ENCODE measurements at regions not wholly inside any gene's neighbourhood (a gene's known extent, or its start where the extent isn't known, plus 50 kb on each side); places are given as distances from the start of the nearest gene placed in this dataset.
"Not testable (repeated sequence)": the region's sequence is repeated elsewhere in the genome, so short reads cannot be mapped to it uniquely, and the experiment has no call there.

GRCh38 chr1:211890091-211890995 is 59.8 kb upstream of the LPGAT1 start:
- H3K27ac Mint-ChIP-seq; H3K27ac ChIP-seq (ENCODE audit: low read depth in 1 of 2, low read length in 2 of 2); H3K4me3 ChIP-seq (replicated peaks in 1 of 3; ENCODE audit: low read depth in 2 of 3, low read length in 3 of 3); H3K9ac ChIP-seq (ENCODE audit: insufficient read depth, low read length, poor library complexity, severe bottlenecking); H3K36me3 ChIP-seq (replicated peaks in 1 of 2; ENCODE audit: control insufficient read depth in 1 of 2, insufficient read depth in 2 of 2, low read length in 2 of 2); H3K36me3 Mint-ChIP-seq; intact Hi-C loops (cut with micrococcal nuclease); H3K79me2 ChIP-seq (ENCODE audit: insufficient read depth, low read length); H3K9me3 ChIP-seq (replicated peaks in 1 of 2; ENCODE audit: control insufficient read depth in 1 of 2, insufficient read depth in 1 of 2, low read length in 2 of 2); DNase-seq; H2AFZ ChIP-seq (ENCODE audit: insufficient read depth, low read depth, low read length, poor library complexity, severe bottlenecking); H3K4me2 ChIP-seq (replicated peaks; ENCODE audit: extremely low read depth, low read length, poor library complexity, severe bottlenecking); H3K27me3 ChIP-seq (ENCODE audit: control insufficient read depth in 2 of 2, insufficient read depth in 2 of 2, low read length in 2 of 2); H4K20me1 ChIP-seq (ENCODE audit: insufficient read depth, low read length); H3K4me3 Mint-ChIP-seq; H3K27me3 Mint-ChIP-seq (ENCODE audit: low read depth in 3 of 3): not testable (repeated sequence)
- peaks cover 24% of the 10 kb centered on the region for H3K4me1 Mint-ChIP-seq
- H3K9me3 Mint-ChIP-seq: peaks cover 2 to 12% (median 6%) of the 10 kb centered on the region in 7 donors
- 98% methylated on average over 11 of the region's 23 CpGs for WGBS (ENCODE audit: insufficient coverage)
- peaks cover 13 to 14% of the 10 kb centered on the region in 2 donors for H3K4me1 ChIP-seq (ENCODE audit: control insufficient read depth in 1 of 2, insufficient read depth in 2 of 2, low read length in 2 of 2)

DNA sequence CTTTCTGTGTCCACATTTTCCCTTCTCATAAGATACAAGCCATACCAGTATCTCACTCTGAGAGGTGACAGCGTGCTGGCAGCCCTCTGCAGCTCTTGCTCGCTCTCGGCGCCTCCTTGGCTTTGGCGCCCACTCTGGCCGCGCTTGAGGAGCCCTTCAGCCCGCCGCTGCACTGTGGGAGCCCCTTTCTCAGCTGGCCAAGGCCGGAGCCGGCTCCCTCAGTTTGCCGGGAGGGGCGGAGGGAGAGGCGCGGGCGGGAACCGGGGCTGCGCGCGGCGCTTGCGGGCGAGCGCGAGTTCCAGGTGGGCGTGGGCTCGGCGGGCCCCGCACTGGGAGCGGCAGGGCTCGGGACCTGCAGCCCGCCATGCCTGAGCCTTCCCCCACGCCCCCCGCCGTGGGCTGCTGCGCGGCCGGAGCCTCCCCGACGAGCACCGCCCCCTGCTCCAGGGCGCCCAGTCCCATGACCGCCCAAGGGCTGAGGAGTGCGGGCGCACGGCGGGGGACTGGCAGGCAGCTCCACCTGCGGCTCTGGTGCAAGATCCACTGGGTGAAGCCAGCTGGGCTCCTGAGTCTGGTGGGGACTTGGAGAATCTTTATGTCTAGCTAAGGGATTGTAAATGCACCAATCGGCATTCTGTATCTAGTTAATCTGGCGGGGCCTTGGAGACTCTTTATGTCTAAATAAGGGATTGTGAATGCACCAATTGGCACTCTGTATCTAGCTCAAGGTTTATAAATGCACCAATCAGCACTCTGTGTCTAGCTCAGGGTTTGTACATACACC is 58.9 kb upstream of the LPGAT1 start:
- Mint-ChIP-seq H3K4me3 (peak overlapping the region in 1 of 2 donors; percentile 47), H3K9me3 (peaks cover 2 to 12% (median 6%) of the 10 kb centered on the region in 7 donors), H3K4me1 (peaks cover 16% of the 10 kb centered on the region)
- WGBS (ENCODE audit: insufficient coverage): 89% methylated on average over 35 of the region's 50 CpGs
- H3K27ac Mint-ChIP-seq; H3K4me2 ChIP-seq (replicated peaks; ENCODE audit: extremely low read depth, low read length, poor library complexity, severe bottlenecking); H4K20me1 ChIP-seq (ENCODE audit: insufficient read depth, low read length); H3K27me3 ChIP-seq (ENCODE audit: control insufficient read depth in 2 of 2, insufficient read depth in 2 of 2, low read length in 2 of 2); H3K4me3 ChIP-seq (replicated peaks in 1 of 3; ENCODE audit: low read depth in 2 of 3, low read length in 3 of 3); H3K27ac ChIP-seq (ENCODE audit: low read depth in 1 of 2, low read length in 2 of 2); H3K4me1 ChIP-seq (ENCODE audit: control insufficient read depth in 1 of 2, insufficient read depth in 2 of 2, low read length in 2 of 2); DNase-seq; H3K9ac ChIP-seq (ENCODE audit: insufficient read depth, low read length, poor library complexity, severe bottlenecking); H2AFZ ChIP-seq (ENCODE audit: insufficient read depth, low read depth, low read length, poor library complexity, severe bottlenecking); H3K27me3 Mint-ChIP-seq (ENCODE audit: low read depth in 3 of 3); H3K9me3 ChIP-seq (replicated peaks in 1 of 2; ENCODE audit: control insufficient read depth in 1 of 2, insufficient read depth in 1 of 2, low read length in 2 of 2); H3K36me3 ChIP-seq (replicated peaks in 1 of 2; ENCODE audit: control insufficient read depth in 1 of 2, insufficient read depth in 2 of 2, low read length in 2 of 2); H3K36me3 Mint-ChIP-seq; H3K79me2 ChIP-seq (ENCODE audit: insufficient read depth, low read length); intact Hi-C loops (cut with micrococcal nuclease): not testable (repeated sequence)

Data from CD14-positive monocyte (primary cell).